GM21528 (cell line): ENCODE measurements at regions not wholly inside any gene's neighbourhood (a gene's known extent, or its start where the extent isn't known, plus 50 kb on each side); places are given as distances from the start of the nearest gene placed in this dataset.
A peak's percentile ranks its signal among the peaks of the same experiment; 100 is the strongest.

Experiments
- ATAC-seq: cut with Tn5 transposase; IDR thresholded peaks from one replicate; pipeline ENCODE4 v1.9.1; 2021; ENCODE audit warnings: mild to moderate bottlenecking, moderate library complexity; ENCODE audit not compliant: unreplicated experiment, low FRiP score

DNA sequence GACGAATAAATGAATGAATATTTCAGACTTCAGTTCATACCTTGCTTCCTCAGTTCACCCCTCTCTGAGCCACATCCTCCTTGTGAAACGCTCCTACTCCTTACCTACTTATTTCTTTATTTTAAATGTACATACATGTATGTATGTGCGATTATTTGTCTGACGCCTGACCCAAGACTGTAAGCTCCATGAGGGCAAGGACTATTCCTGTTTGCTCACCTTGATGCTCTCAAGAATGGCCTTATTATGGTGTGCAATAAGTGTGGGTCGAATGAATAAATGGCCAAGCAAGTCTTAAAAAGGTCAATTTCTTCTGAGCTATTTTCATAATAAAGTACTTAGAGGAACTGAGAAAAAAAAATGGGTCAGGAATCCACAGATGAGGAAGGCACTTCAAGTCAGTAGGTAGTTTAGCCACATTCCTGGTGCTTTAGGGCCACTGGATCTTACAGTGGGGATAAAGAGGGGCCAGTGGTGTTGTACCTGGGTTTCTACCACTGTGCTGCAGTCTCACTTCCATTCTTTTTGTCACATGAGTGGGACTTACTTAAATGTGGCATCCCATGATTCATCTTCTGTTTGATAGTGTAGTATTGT is 74.7 kb downstream of the SDC1 start:
- ATAC-seq = no peak

GRCh38 chr2:20149703-20150030 is 75.3 kb downstream of the SDC1 start:
- no peak for ATAC-seq

DNA sequence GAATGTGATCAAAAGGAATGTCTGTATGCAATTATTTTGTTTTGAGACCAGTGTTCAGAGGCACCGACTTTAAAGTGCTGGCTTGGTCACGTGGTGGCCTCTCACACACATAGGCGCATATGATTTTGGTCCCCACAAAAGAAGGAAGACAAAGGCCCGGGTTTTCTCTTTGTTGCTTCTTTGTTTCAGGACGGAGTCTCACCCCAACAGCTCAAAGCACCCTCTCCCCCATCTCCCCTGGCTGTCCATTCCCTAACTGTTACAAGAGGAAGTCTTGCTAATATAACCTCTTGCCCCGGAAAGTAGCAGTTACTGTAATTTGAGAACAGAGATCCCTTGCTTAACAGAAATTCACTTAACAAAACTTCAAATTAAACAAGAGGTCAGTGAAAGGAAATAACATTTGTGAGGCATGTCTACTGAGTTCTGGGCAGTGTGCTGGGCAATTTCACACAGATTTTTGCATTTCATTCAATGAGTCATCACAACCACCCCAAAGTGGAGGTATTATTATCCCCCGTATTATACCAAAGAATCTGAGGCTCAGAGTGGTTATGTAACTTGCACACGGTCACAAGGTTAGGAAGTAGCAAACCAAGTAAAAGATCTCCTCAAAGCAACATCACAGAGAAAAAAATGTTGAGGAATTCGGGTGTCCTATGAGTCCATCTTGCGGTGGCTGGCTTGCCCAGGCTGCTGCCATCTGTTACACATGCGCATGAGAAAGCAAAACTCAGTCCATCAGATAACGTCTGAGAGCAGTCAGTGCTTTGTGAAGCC is 75.8 kb downstream of the SDC1 start:
- no peak for ATAC-seq

DNA sequence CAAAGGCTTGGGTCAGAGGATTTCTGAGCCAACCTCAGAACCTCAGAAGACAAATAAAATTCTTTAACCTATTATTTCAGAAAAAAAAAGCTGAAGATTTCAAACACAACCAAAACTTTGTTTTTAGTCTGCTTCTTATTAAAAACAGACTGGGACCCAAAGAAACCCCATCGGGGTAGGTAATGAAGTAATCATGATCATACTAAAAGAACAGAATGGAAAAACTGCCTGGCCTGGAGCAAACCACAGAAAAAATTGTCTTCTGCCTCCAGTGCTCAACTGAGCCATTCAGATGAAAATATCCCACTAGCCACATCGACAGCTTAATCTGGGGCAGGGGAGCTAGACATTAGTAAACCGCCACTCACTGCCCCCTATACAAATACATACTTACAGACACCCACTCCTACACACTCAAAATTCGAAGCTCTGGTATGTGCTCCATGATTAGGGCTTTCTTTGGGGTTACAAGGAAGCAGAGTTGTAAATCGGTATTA is 76.5 kb downstream of the SDC1 start:
- no peak for ATAC-seq

DNA sequence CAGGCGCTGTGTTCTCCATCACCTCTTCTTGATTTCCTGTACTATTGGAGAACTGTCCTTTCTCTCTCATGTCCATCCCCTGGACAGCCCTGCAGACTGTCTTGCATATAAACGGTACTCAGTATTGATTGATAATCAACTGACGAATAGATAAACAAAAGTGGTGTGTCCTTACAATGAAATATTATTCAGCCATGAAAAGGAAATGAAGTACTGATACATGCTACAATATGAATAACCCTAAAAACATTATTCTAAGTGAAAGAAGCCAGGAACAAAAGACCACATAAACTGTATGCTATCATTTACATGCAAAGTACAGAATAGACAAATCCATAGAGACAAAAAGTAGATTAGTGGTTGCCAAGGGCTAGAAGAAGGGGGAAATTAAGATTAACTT is 77.6 kb downstream of the SDC1 start:
- ATAC-seq = no peak

- no peak for ATAC-seq
These were observed 78.5 kb downstream of the SDC1 start for GRCh38 chr2:20146401-20146800.

DNA sequence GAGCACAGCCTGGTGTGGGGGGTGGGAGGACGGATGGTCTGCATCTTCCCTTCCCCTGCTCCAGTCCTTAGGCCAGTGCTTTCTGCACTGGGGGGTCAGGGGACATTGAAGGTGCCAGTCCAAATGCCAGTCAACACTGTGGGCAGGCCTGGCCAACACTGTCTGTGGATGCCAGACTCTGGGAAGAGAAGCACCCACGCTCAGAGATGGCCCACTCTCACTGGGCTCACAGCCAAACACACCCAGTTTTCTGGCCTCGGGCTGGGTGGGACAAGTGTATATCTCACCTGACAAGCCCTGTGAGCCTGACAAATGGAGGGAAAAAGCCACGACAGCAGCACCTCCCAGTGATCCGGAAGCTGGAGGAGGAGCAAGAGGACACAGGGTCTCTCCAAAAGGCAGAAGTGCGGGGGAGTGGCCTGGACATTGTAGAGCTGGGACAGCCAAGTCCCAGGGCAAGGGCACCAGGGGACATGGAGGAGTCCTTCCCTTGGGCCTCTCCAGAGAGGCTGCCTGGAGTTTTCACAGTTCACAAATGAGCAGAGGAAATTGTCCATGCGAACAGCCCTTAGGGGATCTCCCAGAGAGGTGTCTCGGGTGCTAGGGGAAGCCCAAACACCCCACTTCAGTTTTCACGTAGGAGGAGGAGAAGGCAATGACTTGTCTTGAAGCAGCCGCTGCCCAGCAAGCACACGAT is 79.3 kb downstream of the SDC1 start:
- ATAC-seq = peak; percentile 69

- no peak for ATAC-seq
These were observed 80.1 kb downstream of the SDC1 start for GRCh38 chr2:20144861-20145260.

- no peak for ATAC-seq
These were observed 80.7 kb downstream of the SDC1 start for GRCh38 chr2:20144196-20144595.

DNA sequence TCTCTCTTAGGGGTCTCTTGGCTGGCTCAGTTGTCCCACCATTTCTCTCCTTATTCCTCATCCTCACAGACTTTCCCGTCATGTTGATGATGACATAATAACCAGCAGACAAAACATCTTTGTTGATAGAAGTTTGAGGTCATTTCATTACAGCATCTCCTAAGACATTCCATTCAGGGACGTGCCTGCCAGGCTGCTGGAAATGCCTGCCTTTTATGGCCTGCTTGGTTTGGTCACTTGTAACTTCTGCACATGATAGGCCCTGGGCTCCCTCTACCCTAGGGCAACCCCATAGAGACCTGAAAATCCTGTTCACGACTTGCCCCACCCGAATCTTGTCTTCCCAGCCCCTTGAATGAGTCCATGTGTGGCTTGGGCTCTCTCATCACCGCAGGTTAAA is 81.7 kb downstream of the SDC1 start:
- ATAC-seq = no peak

DNA sequence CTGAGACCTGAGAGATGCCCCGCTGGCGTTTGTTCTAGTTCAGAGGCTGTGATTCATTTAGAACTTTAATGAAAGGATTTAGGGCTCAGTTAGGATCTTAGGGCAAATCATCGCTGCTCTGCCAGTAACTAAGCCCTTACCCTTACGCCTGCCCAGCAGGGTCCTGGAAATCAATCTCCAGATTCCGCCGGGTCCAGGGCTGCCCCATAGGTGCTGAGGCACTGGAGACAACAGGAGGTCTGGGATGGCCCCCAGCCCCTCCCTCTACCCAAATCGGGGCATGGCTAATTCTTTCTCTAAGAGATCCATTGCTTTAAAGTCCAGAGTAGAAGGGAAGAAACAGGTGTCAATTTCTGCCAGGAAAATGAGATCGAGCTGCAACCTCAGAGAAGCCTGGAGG is 83.1 kb downstream of the SDC1 start:
- ATAC-seq = no peak

- ATAC-seq = no peak
These were observed 83.7 kb downstream of the SDC1 start for GRCh38 chr2:20141056-20141762.

- no peak for ATAC-seq
These were observed 84.4 kb downstream of the SDC1 start for GRCh38 chr2:20140321-20141055.

- no peak for ATAC-seq
These were observed 85.3 kb downstream of the SDC1 start for GRCh38 chr2:20139407-20140172.

- no peak for ATAC-seq
These were observed 86.2 kb downstream of the SDC1 start for GRCh38 chr2:20138696-20139095.

- no peak for ATAC-seq
These were observed 86.5 kb upstream of the LAPTM4A start for GRCh38 chr2:20137884-20138283.

GRCh38 chr2:20137131-20137571 is 85.7 kb upstream of the LAPTM4A start:
- ATAC-seq = no peak

- ATAC-seq = no peak
These were observed 84.7 kb upstream of the LAPTM4A start for GRCh38 chr2:20136149-20136548.

DNA sequence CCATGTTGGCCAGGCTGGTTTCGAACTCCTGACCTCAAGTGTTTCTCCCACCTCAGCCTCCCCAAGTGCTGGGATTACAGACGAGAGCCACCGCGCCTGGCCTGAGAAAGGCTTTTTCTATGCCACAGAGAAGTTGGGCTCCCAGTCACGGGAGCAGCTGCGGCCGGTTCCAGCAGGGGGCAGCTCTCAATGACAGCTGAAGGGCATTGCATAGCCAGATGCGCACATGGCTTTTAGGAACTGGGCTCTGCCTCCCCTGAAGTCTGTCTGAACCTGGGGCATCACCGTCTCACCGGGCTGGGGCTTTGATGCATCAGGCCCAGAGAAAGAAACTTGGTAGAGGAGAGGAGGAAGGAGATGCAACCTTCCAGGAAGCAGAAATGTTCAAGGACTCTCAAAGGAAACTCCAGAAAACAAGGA is 84.2 kb upstream of the LAPTM4A start:
- no peak for ATAC-seq
